Forelimb muscle (tissue), 1 donor: ENCODE measurements at regions not wholly inside any gene's neighbourhood (a gene's known extent, or its start where the extent isn't known, plus 50 kb on each side); places are given as distances from the start of the nearest gene placed in this dataset.
"Not testable (repeated sequence)": the region's sequence is repeated elsewhere in the genome, so short reads cannot be mapped to it uniquely, and the experiment has no call there.

Experiments
- DNase-seq: peaks from one replicate; pipeline ENCODE4 v3.0.0-alpha.2; 2013; ENCODE audit warnings: low read depth

DNA sequence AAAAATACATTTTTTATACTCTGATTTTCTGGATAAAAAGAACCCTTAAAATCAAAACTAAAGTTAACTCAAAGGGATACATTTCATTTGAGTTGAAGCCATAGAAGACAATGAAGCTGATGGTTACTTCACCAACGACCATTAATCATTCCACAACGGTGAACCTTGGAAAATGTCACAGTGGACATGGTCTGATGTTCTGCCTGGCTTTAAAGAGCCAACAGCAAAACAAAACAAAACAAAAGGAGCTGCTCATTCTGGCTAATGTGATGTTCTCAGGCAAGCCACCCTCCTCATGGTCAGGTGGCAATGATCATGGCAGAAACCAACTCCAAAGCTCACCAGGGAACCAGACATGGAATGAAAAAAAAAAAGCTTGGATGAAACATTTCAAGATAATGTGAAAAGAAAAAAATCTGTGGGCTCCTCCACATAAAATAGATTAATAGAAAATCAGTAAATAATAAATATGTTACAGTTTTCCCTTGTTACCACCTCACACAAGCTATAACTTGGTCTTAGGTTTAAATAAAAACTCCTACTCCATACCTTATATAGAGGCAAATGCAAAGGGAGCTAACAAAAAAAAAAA lies 90.1 kb upstream of the SERTAD2 start:
- DNase-seq = no peak

GRCh38 chr2:64745562-64745961 lies 91.8 kb upstream of the SERTAD2 start:
- DNase-seq = no peak

GRCh38 chr2:64747690-64748091 lies 94.0 kb upstream of the SERTAD2 start:
- DNase-seq = not testable (repeated sequence)

DNA sequence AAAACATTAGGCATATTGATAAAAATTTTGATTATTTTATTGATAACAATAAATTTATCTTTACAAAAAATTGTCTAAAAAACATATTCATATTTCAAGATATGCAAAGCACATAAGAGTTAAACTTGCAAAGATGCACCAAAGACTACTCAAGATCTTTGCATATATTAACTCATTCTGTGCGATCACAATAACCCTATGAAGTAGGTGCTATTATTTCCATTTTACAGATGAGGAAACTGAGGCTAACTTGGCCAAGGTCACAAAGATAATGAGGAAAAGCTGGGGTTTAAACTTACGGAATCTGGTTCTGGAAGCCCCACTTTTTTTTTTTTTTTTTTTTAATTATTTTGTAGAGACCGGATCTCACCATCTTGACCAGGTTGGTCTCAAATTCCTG lies 94.4 kb upstream of the SERTAD2 start:
- no peak for DNase-seq

DNA sequence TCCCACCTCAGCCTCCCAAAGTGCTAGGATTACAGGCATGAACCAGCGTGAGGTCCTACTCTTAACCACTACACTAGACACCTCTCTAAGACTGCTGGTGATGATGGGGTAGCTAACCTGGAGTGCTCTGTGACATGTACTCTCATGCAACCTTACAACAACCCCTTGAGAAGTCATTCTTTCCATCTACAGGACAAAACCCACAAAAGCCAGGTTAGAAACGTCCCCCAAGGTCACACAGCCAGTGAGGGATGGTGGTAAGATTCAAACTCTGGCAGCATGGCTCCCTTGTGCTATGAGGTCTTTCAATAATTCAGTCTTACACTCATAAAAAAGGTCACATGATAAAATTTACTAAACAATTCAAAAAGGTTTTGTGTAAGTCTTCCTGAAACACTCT lies 94.8 kb upstream of the SERTAD2 start:
- DNase-seq = no peak

DNA sequence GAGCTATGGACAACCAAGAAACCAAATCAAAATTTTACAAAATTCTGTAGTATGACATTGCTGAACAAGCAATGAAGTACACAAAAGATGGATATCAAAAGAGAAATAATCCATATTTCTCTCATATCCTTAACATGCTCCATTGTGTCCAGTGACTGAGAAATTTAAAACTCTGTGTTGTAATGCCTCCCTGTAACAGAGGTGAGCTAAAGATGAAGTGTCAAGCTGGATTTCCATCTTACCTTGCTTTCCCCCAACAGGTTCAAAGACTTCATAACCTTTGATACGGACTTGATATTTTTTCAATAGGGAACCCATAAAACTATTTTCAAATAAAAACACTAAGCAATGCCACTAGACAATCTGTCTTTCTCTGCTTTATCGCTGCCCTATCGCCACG lies 95.7 kb upstream of the SERTAD2 start:
- DNase-seq = no peak

DNA sequence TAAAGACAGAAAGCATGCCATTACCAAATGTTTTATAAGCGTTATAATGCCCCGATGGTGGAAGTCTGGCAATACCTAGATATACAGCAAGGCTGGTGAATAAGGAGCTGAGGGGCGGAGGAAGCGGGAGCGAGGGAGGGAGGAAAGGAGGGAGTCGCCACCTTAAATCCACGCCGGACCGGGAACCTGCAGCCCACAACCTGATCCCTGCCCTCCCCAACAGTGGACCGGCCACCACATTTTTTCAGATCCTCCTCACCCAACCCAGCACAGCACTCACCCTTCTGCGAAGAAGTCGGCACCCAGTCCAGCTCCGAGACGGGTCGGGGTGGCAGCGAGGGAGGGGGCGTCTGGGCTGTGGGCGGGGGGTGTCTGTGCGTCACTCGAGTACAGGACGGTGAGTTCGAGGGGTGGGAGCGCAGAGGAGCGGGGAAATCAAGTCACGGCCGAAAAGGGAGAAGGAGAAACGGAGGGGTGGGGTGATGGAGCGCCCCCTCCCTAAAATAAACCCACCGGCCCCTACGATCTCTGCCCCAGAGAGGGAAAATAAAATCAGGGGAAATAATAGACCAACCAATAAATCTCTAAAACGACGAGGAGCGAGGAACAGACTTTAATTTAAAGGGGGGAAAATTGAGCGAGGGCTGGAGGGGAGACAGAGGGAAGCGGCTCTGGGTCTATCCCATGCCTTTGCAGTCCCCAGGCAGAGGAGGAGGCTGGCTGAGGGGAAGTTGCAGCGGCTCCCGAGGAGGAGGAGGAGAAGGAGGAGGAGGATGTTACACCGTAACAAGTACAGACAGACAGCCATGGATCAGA lies 96.5 kb upstream of the SERTAD2 start:
- no peak for DNase-seq

DNA sequence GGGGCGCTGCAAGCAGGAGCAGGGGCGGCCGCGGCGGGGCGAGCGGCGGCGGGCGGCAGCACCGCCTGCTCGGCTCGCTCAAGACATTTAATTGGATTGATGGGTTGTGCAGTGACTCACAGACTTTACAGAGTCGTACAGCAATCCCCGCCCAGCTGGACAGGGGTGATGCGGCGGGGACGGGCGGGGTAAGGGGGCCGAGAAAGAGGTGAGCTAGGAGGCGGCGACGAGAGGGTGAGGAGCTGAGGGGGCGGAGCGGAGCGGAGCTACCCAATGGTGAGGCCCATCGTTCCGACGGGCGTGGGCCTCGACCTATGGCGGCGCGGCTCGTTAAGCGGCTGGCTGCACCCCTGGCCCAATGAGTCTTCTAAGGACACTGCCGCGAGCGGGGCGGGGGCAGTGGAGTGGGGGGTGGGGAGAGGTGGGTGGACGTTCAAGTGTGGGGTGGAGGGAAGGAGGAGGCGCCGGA lies 97.1 kb upstream of the SERTAD2 start:
- peak; percentile 96 for DNase-seq

- DNase-seq = peak; percentile 94
These were observed 97.9 kb upstream of the SERTAD2 start for GRCh38 chr2:64751286-64752260.

GRCh38 chr2:64753399-64753798 lies 99.7 kb upstream of the SERTAD2 start:
- no peak for DNase-seq

- DNase-seq = no peak
These were observed 100.9 kb upstream of the SERTAD2 start for GRCh38 chr2:64754570-64754969.

GRCh38 chr2:64757126-64757525 lies 103.4 kb upstream of the SERTAD2 start:
- no peak for DNase-seq

- DNase-seq = no peak
These were observed 106.4 kb upstream of the SERTAD2 start for GRCh38 chr2:64760128-64760527.

- DNase-seq = no peak
These were observed 108.7 kb upstream of the SERTAD2 start for GRCh38 chr2:64762301-64762997.

- no peak for DNase-seq
These were observed 109.4 kb upstream of the SERTAD2 start for GRCh38 chr2:64763126-64763525.

DNA sequence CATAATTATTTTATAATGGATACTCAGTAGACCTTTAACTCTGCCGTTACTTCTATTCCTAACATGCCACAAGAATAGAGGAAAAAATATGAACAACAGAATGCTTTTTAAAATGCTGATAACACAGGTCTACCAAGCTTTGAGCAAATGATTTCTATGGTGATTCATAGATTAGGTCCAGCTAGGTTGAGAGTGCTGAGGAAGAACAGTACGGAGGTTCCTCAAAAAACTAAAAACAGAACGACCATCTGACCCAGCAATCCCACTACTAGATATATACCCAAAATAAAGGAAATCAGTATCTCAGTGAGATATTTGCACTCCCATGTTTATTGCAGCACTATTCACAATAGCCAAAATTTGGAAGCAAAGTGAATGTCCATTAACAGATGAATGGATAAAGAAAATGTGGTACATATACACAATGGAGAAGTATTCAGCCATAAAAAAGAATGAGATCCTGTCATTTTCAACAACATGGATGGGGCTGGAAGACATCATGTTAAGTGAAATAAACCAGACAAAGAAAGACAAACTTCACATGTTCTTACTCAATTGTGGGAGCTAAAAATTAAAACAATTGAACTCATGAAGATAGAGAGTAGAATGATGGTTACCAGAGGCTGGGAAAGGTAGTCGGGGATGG lies 111.6 kb upstream of the SERTAD2 start:
- DNase-seq = no peak

DNA sequence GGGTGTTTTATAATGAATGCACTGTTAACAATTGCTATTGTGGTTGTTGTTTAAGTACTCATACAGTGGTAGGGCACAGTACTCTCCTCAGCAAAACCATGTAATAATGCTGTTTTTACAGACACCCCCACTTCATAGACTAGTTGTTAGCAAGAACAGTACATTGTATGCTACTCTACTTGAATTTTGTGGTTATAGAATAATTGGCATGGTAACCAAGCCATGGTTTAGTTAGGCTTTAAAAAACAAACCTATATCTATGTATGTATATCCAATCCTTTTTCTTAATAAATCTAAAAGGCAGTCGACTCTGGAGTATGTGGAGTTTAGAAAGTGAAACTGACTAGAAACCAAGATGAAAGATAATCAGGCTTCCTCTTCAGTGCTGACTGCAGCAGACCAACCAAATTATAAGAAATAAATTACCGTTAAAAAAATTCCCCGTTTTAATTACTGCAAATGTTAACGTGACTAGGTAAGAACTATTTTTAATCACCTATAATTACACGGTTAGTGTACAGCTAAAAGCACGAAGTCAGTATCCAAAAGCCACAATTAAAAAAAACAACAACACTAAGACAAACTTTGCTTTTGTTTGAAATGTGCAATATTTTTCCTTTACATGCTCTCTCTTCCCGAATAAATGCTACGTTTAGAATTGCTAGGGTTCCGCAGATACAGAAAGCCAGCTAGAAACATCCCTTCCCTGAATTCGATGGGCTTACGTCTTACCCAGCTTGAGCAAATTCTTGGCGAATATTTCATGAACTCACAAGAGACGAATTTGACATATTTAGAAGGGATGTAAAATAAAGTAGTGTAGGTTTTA lies 113.3 kb upstream of the SERTAD2 start:
- no peak for DNase-seq

DNA sequence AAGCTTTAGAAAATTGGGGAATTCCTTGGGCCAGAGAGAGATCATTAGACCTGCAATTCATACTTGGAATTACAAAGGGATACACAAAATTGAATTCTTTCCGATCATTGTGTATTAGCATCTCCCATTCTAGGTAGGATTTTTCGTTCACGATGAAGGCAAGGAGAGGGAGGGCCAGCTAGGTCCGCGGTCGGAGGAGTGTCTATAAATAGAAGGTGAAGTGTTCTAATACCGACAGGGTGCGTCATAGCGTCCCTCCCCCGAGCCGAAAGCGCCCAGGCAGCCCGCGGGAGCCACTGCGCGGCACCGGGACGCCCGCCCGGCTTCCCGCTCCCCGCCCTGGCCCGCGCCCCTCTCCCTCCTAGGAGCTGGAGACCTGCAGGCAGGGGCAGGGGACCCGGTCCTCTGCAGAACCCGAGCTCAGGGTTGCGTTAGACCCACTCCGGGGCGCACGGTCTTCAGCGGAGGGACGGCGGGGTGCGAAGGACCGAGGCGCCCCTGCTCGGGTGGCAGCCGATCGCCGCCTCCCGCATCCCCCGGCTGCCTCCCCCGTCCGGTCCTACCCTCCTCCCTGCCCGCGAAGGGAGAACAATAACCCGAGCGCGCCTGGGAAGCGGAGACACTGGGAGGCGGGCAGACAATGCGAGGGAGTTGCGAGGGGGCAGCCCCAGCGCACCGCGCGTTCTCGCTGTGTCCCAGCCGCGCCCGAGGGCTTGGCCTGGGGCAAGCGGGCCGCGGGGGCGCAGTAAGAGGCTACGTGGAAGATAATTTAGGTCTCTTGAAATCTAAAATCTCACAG lies 114.2 kb upstream of the SERTAD2 start:
- peak; percentile 49 for DNase-seq

DNA sequence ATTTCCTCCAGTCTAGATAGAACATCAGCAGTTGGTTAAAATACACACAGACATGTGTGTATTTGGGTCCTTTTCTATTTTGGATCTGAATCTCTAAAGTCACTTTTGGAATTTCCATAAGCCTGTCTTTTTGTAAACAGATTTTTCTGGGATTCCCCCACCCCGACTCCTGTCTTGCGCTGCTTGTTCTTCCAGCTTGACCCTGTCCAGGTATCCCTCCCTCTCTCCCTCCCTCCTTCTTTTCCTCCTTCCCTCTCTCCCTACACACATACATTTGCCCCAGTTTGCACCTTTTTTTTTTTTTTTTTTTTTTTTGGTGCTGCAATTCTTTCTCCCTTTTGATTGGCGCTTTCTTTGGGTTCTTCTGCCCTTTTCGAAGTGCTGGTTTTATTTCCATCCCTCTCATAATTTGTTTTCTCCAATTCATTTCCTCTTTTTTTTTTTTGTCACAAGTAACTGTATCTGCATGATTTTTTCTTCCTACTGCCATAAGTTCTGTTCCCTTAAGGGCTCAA lies 114.8 kb upstream of the SERTAD2 start:
- DNase-seq = no peak
